ENCODE measurements at regions not wholly inside any gene's neighbourhood (a gene's known extent, or its start where the extent isn't known, plus 50 kb on each side); places are given as distances from the start of the nearest gene placed in this dataset.
"Not testable (repeated sequence)": the region's sequence is repeated elsewhere in the genome, so short reads cannot be mapped to it uniquely, and the experiment has no call there.

DNA sequence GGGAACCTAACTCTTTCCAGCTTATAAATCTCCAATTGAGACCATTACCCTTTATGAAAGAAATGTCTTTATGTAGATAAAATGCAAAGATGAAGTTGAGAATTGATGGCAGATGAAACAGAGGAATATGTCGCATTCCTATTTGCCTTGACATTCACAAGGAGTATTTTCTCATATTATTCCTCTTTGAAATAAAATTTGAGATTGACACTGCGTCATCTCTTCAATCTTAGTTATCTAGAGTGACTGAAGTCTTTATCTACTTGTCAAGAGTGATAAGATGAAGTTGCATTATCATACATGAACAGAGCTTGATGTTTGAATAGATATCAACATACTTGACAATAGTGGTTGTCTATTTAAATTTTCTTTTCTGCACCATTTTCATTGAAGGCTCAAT lies 574.4 kb upstream of the SOX9 start:
- DNase-seq (ENCODE audit: low read depth): no peak

DNA sequence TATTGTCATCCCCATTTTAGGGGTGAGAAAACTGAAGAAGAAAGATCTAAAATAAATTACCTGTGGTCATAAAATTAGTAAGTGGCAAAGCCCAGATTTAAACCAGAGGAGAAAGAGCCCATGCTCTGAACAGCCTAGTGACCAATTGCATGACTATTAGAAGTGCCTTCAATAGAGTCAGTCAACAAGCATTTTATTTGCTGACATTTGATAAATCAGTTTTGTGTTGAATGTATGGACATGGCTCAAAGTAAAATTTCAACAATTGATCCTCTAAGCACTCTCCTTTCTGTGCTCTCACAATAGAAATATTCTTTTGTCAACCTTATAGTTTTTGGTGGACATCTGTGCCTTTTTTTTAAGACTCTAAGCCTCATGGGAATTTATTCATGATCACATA lies 572.9 kb upstream of the SOX9 start:
- no peak for DNase-seq (ENCODE audit: low read depth)

GRCh38 chr17:71548540-71549190 lies 572.2 kb upstream of the SOX9 start:
- peak; percentile 34 for DNase-seq (ENCODE audit: low read depth)

- DNase-seq (ENCODE audit: low read depth): no peak
Observed at GRCh38 chr17:71550675-71551074, 570.1 kb upstream of the SOX9 start.

- no peak for DNase-seq (ENCODE audit: low read depth)
Observed at GRCh38 chr17:71553381-71553780, 567.4 kb upstream of the SOX9 start.

GRCh38 chr17:71558901-71559300 lies 561.9 kb upstream of the SOX9 start:
- no peak for DNase-seq (ENCODE audit: low read depth)

DNA sequence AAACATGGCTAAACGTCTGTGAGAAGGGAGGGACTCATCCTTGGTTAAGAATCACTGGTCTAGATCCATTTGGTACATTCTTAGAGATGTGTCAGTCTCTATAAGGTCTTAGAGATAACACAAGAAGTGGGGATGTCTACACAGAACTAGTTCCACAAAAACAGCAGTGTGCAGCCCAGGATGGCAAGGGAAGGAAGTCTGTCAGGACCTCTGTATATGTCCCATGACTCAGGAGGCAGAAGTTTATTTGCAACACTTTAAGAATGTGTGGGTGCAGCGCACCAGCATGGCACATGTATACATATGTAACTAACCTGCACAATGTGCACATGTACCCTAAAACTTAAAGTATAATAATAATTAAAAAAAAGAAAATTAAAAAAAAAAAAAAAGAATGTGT lies 548.5 kb upstream of the SOX9 start:
- DNase-seq (ENCODE audit: low read depth): no peak

GRCh38 chr17:71578446-71578845 lies 542.4 kb upstream of the SOX9 start:
- no peak for DNase-seq (ENCODE audit: low read depth)

DNA sequence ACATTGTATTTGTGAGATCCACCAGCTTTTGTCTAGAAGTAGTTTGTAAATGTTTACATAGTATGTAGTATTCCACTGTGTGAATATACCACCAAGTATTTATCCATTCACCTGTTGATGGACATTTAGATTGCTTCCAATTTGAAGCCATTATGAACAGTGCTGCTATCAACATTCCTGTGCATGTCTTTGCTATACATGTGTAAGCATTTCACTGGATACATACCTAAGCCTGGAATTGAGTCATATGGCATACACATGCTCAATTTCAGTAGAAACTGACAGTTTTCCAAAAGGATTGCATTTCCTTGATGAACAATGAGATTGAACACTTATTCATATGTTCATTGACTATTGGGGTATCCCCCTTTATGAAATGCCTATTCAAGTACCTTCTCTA lies 540.6 kb upstream of the SOX9 start:
- DNase-seq (ENCODE audit: low read depth): no peak

- DNase-seq (ENCODE audit: low read depth): no peak
Observed at GRCh38 chr17:71585540-71585939, 535.3 kb upstream of the SOX9 start.

GRCh38 chr17:71592431-71592830 lies 528.4 kb upstream of the SOX9 start:
- no peak for DNase-seq (ENCODE audit: low read depth)

DNA sequence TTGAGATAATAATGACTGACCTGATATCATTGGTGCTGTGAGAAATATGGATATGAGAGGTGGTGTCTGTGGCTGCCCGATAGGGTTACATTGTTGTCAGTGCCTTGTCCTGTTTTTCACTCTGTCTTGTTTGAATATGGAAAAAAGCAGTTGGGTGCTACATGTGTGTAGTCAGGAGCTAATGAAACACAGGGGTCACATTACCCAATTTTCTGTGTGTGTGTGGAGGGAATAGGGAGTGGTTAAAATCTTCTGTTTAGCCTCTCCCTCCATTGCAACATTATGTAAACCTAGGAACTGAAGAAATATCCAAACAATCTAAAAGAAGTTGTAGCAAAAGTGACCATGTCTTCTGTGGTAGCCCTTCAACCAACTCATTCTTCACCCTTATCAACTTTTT lies 527.7 kb upstream of the SOX9 start:
- DNase-seq (ENCODE audit: low read depth): no peak

GRCh38 chr17:71599583-71599982 lies 521.2 kb upstream of the SOX9 start:
- not testable (repeated sequence) for DNase-seq (ENCODE audit: low read depth)

DNA sequence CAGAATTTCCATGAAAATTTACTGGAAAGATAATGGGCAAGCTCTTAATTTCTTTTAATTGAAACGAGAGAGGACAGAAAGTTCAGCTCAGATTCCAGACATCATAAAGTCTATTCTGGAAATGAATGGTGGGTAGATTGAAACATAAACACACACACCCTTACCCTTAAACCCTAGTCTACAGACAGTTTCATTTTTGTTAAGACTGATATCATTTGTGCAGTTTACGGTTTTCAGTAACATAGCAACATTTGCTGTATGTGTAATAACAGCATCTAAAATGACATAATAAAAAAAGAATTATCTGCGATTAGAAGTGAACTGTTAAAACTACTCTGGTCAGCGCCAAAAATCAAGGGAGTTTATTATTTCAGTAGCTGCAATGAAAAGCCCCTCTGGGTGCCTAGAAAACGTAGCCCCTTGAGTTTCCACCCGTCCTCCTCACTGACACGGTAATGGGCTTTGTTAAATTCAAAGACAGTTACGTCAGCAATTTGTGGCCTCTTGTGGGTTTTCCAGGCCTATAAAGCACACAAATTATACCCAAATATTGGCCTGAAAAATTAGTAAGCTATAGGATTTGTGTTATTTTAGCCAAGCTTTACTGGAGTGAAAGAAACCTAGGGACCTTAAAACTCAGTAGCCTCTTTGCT lies 520.6 kb upstream of the SOX9 start:
- no peak for DNase-seq (ENCODE audit: low read depth)

GRCh38 chr17:71601894-71602504 lies 518.8 kb upstream of the SOX9 start:
- no peak for DNase-seq (ENCODE audit: low read depth)

DNA sequence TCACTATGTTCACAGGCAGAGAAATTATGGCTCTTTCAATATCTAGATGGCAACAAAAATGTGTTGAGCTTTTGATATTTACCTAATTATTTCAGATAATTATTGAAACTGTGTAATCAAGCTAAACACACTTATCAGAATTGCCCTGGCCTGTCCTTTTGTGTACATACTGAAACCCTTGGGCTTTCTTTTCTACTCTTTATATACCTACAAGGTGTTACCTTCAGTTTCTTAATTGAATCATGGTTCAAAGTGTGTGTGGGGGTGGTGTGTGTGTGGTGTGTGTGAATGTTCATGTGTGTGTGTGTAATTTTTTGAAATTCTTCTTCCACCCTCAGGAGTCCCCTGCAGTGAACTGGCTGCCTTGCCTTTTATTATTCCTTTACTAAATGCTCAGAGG lies 506.8 kb upstream of the SOX9 start:
- DNase-seq (ENCODE audit: low read depth): no peak

DNA sequence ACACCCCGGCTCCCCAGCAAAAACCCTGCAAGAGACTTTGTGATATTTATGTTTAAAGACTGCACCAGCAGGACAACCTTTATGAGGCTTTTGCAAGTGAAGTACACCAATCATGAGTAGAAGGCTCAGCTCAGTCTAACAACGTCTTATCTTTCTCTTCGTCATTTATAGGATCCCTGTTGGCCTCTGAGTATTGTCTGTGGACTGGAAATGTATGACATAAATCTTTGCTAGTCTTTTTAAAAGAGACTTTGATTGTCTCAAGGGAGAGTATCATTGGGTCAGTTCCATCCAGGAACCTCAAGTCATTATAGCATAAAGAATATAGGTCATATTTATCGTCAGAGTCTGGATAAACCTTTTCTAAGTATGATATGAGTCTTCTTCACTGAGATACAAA lies 505.0 kb upstream of the SOX9 start:
- DNase-seq (ENCODE audit: low read depth): no peak

GRCh38 chr17:71617767-71618166 lies 503.1 kb upstream of the SOX9 start:
- not testable (repeated sequence) for DNase-seq (ENCODE audit: low read depth)

DNA sequence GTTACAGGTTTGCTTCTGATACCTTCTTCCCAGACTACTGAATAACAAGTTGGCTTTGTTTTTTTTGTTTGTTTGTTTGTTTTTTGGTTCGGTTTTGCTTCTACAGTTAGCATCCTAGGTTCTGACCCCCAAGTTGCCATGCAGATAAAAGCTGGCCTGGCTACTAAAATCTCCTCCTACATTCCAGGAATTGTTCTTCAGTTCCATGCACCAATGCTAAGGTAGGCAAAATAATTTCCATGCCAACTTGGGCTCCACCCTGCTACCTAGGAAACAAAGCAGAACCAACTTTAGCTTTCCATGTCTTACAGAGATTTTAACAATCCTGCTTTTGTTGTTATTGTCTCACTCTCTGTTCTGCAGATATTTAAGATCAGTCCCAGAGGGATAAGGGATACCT lies 495.5 kb upstream of the SOX9 start:
- no peak for DNase-seq (ENCODE audit: low read depth)

GRCh38 chr17:71628306-71628705 lies 492.5 kb upstream of the SOX9 start:
- DNase-seq (ENCODE audit: low read depth): peak; percentile 38

DNA sequence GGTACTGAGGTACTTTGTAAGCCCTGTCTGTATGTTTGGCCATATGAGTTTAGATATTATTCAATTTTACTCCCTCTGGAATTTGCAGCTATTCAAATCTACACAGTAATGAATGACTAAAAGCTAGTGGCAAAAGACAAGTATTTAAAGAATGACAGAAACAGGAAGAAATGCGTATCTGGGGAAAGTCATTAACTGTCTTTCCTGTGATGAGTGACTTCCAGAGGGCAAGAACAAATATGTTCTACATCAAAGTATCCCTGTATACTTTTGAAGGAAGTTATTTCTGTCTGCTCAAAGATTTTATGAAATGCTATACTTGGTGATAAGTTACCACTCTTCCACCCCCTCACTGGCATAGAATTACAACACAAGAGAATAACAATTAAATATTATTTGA lies 489.3 kb upstream of the SOX9 start:
- peak; percentile 80 for DNase-seq (ENCODE audit: low read depth)

DNA sequence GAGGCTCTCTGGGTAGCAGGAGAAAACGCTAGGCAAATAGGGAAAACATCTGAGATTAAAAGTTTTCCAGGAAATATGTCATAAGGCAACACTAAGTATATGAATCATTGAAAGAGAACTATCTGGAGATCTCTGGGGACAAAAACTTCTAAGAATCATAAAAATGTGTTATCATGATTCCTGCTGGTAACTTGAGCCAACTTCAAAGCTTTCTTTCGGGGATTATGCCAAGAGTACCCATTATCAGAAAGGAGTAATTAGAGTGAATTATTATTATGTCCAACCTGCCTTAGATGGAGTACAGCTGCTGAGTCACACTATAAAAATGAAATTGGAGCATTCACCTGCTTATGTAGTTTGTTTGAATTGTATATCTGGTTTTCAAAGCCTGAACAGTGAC lies 488.5 kb upstream of the SOX9 start:
- peak; percentile 65 for DNase-seq (ENCODE audit: low read depth)

- peak; percentile 91 for DNase-seq (ENCODE audit: low read depth)
Observed at GRCh38 chr17:71633391-71633849, 487.4 kb upstream of the SOX9 start.

- DNase-seq (ENCODE audit: low read depth): no peak
Observed at GRCh38 chr17:71634376-71634775, 486.4 kb upstream of the SOX9 start.

All from EH (cell line).